GDM1 (cell line): ENCODE measurements at regions not wholly inside any gene's neighbourhood (a gene's known extent, or its start where the extent isn't known, plus 50 kb on each side); places are given as distances from the start of the nearest gene placed in this dataset.

Experiments
- DNase-seq: peaks from one replicate; lab custom pipeline; 2025; lab: John Stamatoyannopoulos, UW

- DNase-seq = no peak
Measured at GRCh38 chr18:46411867-46412690, 244.9 kb downstream of the LOXHD1 start.

GRCh38 chr18:46412916-46413315 is 244.1 kb downstream of the LOXHD1 start:
- DNase-seq = no peak

- DNase-seq = no peak
Measured at GRCh38 chr18:46413684-46414083, 243.3 kb downstream of the LOXHD1 start.

GRCh38 chr18:46414863-46415262 is 242.2 kb downstream of the LOXHD1 start:
- DNase-seq = no peak

- DNase-seq = no peak
Measured at GRCh38 chr18:46415532-46416252, 241.3 kb downstream of the LOXHD1 start.

- DNase-seq = no peak
Measured at GRCh38 chr18:46416706-46417638, 240.0 kb downstream of the LOXHD1 start.

- no peak for DNase-seq
Measured at GRCh38 chr18:46418663-46419260, 238.3 kb downstream of the LOXHD1 start.

- DNase-seq = no peak
Measured at GRCh38 chr18:46419391-46420141, 237.5 kb downstream of the LOXHD1 start.

- DNase-seq = no peak
Measured at GRCh38 chr18:46421973-46422551, 235.0 kb downstream of the LOXHD1 start.

- DNase-seq = no peak
Measured at GRCh38 chr18:46422552-46423055, 234.4 kb downstream of the LOXHD1 start.

- no peak for DNase-seq
Measured at GRCh38 chr18:46423226-46423805, 233.7 kb downstream of the LOXHD1 start.

GRCh38 chr18:46424898-46425297 is 232.1 kb downstream of the LOXHD1 start:
- no peak for DNase-seq

GRCh38 chr18:46425511-46425910 is 231.5 kb downstream of the LOXHD1 start:
- no peak for DNase-seq

GRCh38 chr18:46426021-46426678 is 230.9 kb downstream of the LOXHD1 start:
- no peak for DNase-seq

- no peak for DNase-seq
Measured at GRCh38 chr18:46426679-46427047, 230.4 kb downstream of the LOXHD1 start.
